GM19324 (cell line): ENCODE measurements at regions not wholly inside any gene's neighbourhood (a gene's known extent, or its start where the extent isn't known, plus 50 kb on each side); places are given as distances from the start of the nearest gene placed in this dataset.
"Not testable (repeated sequence)": the region's sequence is repeated elsewhere in the genome, so short reads cannot be mapped to it uniquely, and the experiment has no call there.

ENCODE experiments used
- ATAC-seq: cut with Tn5 transposase; IDR thresholded peaks from one replicate; pipeline ENCODE4 v1.9.1; 2021; ENCODE audit warnings: mild to moderate bottlenecking, moderate library complexity; ENCODE audit not compliant: unreplicated experiment, low FRiP score

GRCh38 chr5:91285062-91285461, 98.1 kb downstream of the ARRDC3 start:
- not testable (repeated sequence) for ATAC-seq

GRCh38 chr5:91283899-91284298, 99.2 kb downstream of the ARRDC3 start:
- ATAC-seq, result no peak

GRCh38 chr5:91283326-91283725, 99.8 kb downstream of the ARRDC3 start:
- ATAC-seq, result no peak

GRCh38 chr5:91282210-91282609, 100.9 kb downstream of the ARRDC3 start:
- ATAC-seq, result no peak

- no peak for ATAC-seq
Observed at GRCh38 chr5:91281401-91281800, 101.7 kb downstream of the ARRDC3 start.

GRCh38 chr5:91280362-91281269, 102.5 kb downstream of the ARRDC3 start:
- ATAC-seq, result peak; percentile 98

GRCh38 chr5:91277840-91278239, 105.3 kb downstream of the ARRDC3 start:
- ATAC-seq, result no peak

GRCh38 chr5:91277093-91277626, 106.0 kb downstream of the ARRDC3 start:
- no peak for ATAC-seq

- ATAC-seq, result peak; percentile 81
Observed at GRCh38 chr5:91272858-91273257, 110.3 kb downstream of the ARRDC3 start.

- ATAC-seq, result no peak
Observed at GRCh38 chr5:91271999-91272398, 111.1 kb downstream of the ARRDC3 start.

- ATAC-seq, result no peak
Observed at GRCh38 chr5:91269198-91269597, 113.9 kb downstream of the ARRDC3 start.

- no peak for ATAC-seq
Observed at GRCh38 chr5:91266184-91266705, 116.9 kb downstream of the ARRDC3 start.

- no peak for ATAC-seq
Observed at GRCh38 chr5:91264311-91265051, 118.6 kb downstream of the ARRDC3 start.

- ATAC-seq, result no peak
Observed at GRCh38 chr5:91263898-91264297, 119.2 kb downstream of the ARRDC3 start.

GRCh38 chr5:91257301-91257700, 125.8 kb downstream of the ARRDC3 start:
- no peak for ATAC-seq

- no peak for ATAC-seq
Observed at GRCh38 chr5:91256142-91256524, 127.0 kb downstream of the ARRDC3 start.

GRCh38 chr5:91255396-91256141, 127.5 kb downstream of the ARRDC3 start:
- no peak for ATAC-seq

GRCh38 chr5:91252916-91253315, 130.2 kb downstream of the ARRDC3 start:
- ATAC-seq, result no peak

- no peak for ATAC-seq
Observed at GRCh38 chr5:91245871-91246270, 137.2 kb downstream of the ARRDC3 start.

GRCh38 chr5:91245074-91245452, 138.1 kb downstream of the ARRDC3 start:
- no peak for ATAC-seq
